ENCODE measurements at regions not wholly inside any gene's neighbourhood (a gene's known extent, or its start where the extent isn't known, plus 50 kb on each side); places are given as distances from the start of the nearest gene placed in this dataset.

- TF ChIP-seq POLR2AphosphoS5 (IDR thresholded peaks at IDR 0.05) (no peak), EP300 (IDR thresholded peaks at IDR 0.05) (no peak), POLR2A (IDR thresholded peaks at IDR 0.05) (no peak), CTCF (IDR thresholded peaks at IDR 0.05) (no peak)
Measured at GRCh38 chr16:80047842-80048241, 447.3 kb upstream of the MAF start.

GRCh38 chr16:80046848-80047247, 446.3 kb upstream of the MAF start:
- no peaks in the 10 kb centered on the region for H3K36me3 ChIP-seq
- intact Hi-C loops (cut with DNase I) = no loop called here
- no peaks in the 10 kb centered on the region for H3K9me3 ChIP-seq
- H3K27ac ChIP-seq = no peak overlapping the region
- no peaks in the 10 kb centered on the region for H3K27me3 ChIP-seq
- 76 to 83% methylated on average over 2 of the region's 2 CpGs for WGBS, 2 donors
- H3K4me1 ChIP-seq = peaks cover 0 to 16% (median 13%) of the 10 kb centered on the region in 4 donors
- no peak for TF ChIP-seq POLR2A (IDR thresholded peaks at IDR 0.05)
- TF ChIP-seq EP300 (IDR thresholded peaks at IDR 0.05) = no peak
- no peak for TF ChIP-seq CTCF (IDR thresholded peaks at IDR 0.05)
- TF ChIP-seq POLR2AphosphoS5 (IDR thresholded peaks at IDR 0.05) = no peak
- no peak for DNase-seq
- no peak overlapping the region for H3K4me3 ChIP-seq

More at GRCh38 chr16:80047842-80048241, 447.3 kb upstream of the MAF start:
- 66 to 76% methylated on average over 1 of the region's 1 CpG for WGBS, 2 donors
- no peaks in the 10 kb centered on the region for H3K27me3 ChIP-seq
- DNase-seq = no peak
- no peak overlapping the region for H3K27ac ChIP-seq
- H3K36me3 ChIP-seq = no peaks in the 10 kb centered on the region
- H3K9me3 ChIP-seq = no peaks in the 10 kb centered on the region
- H3K4me3 ChIP-seq = no peak overlapping the region
- peaks cover 0 to 16% (median 13%) of the 10 kb centered on the region in 4 donors for H3K4me1 ChIP-seq
- intact Hi-C loops (cut with DNase I) = no loop called here

GRCh38 chr16:80046261-80046660, 445.7 kb upstream of the MAF start:
- TF ChIP-seq POLR2A (IDR thresholded peaks at IDR 0.05) (no peak), EP300 (IDR thresholded peaks at IDR 0.05) (no peak), CTCF (IDR thresholded peaks at IDR 0.05) (no peak), POLR2AphosphoS5 (IDR thresholded peaks at IDR 0.05) (no peak)
- Histone ChIP-seq H3K36me3 (no peaks in the 10 kb centered on the region), H3K27me3 (no peaks in the 10 kb centered on the region), H3K27ac (no peak overlapping the region), H3K4me1 (peaks cover 0 to 16% (median 13%) of the 10 kb centered on the region in 4 donors), H3K9me3 (no peaks in the 10 kb centered on the region), H3K4me3 (no peak overlapping the region)
- intact Hi-C loops (cut with DNase I) = no loop called here
- no peak for DNase-seq
- WGBS, 2 donors = 43 to 58% methylated on average over 3 of the region's 3 CpGs

- no peaks in the 10 kb centered on the region for H3K27me3 ChIP-seq
- no peak overlapping the region for H3K27ac ChIP-seq
- H3K36me3 ChIP-seq = no peaks in the 10 kb centered on the region
- WGBS, 2 donors = 27 to 58% methylated on average over 8 of the region's 8 CpGs
- H3K4me1 ChIP-seq = peaks cover 0 to 16% (median 13%) of the 10 kb centered on the region in 4 donors
- H3K9me3 ChIP-seq = no peaks in the 10 kb centered on the region
- intact Hi-C loops (cut with DNase I) = no loop called here
- no peak for TF ChIP-seq CTCF (IDR thresholded peaks at IDR 0.05)
- TF ChIP-seq POLR2A (IDR thresholded peaks at IDR 0.05) = no peak
- TF ChIP-seq POLR2AphosphoS5 (IDR thresholded peaks at IDR 0.05) = no peak
- TF ChIP-seq EP300 (IDR thresholded peaks at IDR 0.05) = no peak
- H3K4me3 ChIP-seq = no peak overlapping the region
- DNase-seq = no peak
Measured at GRCh38 chr16:80045861-80046260, 445.3 kb upstream of the MAF start.

- no peaks in the 10 kb centered on the region for H3K9me3 ChIP-seq
- H3K27ac ChIP-seq = no peak overlapping the region
- no peak overlapping the region for H3K4me3 ChIP-seq
- H3K4me1 ChIP-seq = peaks cover 0 to 11% (median 10%) of the 10 kb centered on the region in 4 donors
- no peak for DNase-seq
- intact Hi-C loops (cut with DNase I) = no loop called here
- WGBS, 2 donors = 37 to 69% methylated on average over 2 of the region's 2 CpGs
- H3K36me3 ChIP-seq = no peaks in the 10 kb centered on the region
- TF ChIP-seq POLR2A (IDR thresholded peaks at IDR 0.05) (no peak), POLR2AphosphoS5 (IDR thresholded peaks at IDR 0.05) (no peak), CTCF (IDR thresholded peaks at IDR 0.05) (no peak), EP300 (IDR thresholded peaks at IDR 0.05) (no peak)
- H3K27me3 ChIP-seq = no peaks in the 10 kb centered on the region
Measured at GRCh38 chr16:80041410-80041809, 440.9 kb upstream of the MAF start.
